HPDE6-E6E7 (cell line): ENCODE measurements at regions not wholly inside any gene's neighbourhood (a gene's known extent, or its start where the extent isn't known, plus 50 kb on each side); places are given as distances from the start of the nearest gene placed in this dataset.

ENCODE experiments used
- DNase-seq: peaks from one replicate; pipeline ENCODE4 v3.0.0; 2011; ENCODE audit warnings: missing footprints; ENCODE audit errors: extremely low spot score

DNA sequence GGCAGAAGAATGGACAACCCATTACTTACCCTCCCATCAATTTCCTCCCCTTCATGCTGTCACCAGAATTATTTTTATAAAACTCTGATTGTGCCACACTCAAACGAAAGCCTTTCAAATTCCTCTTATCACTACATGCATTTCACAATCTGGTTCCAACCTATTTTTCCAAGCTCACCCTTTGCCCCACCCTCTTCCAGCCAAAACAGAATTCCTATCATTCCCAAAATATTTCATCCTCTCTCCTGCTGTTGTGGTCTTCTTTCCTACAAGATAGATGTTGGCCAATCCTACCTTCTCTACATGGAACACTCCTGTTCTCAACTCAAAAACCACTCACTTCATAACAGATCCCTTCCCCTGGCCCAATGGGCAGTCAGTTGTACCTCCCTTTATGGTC lies 111.5 kb downstream of the ELAPOR2 start:
- no peak for DNase-seq

DNA sequence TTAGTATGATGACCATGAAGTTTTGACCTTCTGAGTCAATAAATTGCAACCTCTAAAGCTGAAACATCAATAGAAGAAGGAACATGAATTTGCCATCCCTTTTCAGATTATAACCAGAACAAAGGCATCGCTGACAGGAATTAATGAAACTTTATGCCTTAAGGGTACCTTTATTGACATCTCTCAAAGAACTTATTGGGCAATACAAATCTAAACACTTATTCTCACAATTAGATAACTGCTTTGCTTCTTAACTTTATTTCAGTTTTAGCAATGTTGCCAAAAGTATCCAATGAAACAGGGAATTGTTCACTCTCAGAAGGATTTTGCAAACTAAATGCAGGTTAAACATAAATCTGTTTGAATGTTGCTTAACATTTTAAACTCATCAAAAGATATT lies 116.0 kb downstream of the ELAPOR2 start:
- DNase-seq: no peak

DNA sequence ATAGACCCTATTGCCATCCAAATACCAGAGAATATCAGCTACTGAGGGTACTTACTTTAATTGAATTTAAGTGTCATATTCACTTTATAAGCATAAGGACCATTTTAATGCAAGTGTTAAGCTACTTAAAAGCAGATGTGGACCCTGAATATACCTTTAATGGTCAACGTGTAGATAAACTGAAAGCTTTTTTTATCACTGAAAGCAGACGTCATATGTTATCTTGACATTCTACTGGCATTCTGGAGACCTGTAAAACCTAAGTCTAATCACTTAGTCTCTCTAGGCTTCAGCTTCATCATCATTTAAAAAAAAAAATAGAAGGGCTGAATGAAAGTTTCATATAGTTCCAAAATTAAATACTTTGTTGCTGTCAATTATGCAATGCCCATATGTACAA lies 116.5 kb downstream of the ELAPOR2 start:
- DNase-seq: no peak

DNA sequence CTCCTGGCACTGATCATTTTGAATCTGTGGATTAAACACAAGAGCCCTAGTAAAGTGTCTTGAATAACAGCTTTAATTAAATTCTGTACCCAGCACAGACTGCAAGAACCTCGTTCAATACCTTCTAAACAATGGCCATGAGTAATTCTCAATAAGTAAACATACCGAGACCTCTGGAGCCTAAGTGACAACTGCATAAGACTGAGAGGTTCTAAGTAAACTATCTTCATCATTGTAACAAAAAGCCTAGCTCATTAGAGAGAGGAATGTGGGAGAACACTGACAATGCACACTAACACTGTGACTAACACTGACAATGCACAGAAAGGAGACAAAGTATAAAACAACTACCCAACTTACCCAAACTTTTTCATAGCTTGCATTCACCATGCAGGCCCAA lies 117.4 kb downstream of the ELAPOR2 start:
- DNase-seq: no peak

DNA sequence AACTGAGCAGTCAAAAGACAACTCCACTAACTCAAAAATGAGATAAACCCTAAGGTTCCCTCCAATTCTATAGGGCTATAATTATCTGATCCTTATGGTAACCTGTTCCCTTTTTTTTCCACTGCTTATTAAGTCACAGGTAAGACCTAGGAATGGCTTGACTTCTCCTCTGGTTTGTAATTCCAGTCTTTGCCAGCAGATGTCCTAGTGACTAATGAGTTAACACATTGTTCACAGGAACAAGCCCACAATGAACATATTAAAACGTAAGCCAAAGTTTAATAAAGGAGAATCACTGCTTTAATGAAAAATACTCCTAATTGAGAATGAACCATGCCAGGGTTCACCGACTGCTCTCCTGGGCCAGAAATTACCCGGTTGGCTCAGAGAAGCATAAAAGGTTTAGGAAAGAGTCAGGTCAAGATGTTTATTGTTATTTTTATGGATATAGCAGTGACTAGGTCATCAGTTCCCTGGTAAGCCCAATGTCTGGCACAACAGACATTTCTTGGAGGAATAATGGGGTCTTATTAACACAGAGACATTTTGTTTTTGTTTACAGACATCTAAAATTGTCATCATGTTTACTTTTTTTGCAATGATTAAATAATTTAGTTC lies 120.1 kb downstream of the ELAPOR2 start:
- peak; percentile 9 for DNase-seq

DNA sequence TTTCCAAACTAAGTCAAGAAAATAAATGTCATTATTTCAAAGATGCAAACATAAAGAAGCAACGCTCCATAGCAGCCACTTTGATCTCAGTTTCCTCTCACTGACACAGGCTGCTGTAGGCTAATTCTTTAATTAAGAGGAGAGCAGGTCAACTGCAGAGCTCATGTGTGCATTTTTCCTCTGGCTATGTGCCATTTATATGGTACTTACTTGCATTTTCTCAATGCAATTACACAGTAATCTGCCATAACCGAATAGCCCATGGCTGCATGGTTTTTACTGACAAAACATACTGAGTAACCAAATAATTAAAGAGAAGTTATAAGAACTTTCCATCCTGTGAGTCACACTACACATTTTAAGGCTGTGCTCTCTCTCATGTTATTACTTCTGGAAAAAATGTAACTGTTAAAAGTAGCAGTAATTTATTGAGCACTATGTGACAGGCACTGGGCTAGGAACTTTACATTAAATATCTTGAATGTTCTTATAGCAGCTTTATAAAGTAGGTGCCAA lies 122.0 kb downstream of the ELAPOR2 start:
- DNase-seq: no peak

DNA sequence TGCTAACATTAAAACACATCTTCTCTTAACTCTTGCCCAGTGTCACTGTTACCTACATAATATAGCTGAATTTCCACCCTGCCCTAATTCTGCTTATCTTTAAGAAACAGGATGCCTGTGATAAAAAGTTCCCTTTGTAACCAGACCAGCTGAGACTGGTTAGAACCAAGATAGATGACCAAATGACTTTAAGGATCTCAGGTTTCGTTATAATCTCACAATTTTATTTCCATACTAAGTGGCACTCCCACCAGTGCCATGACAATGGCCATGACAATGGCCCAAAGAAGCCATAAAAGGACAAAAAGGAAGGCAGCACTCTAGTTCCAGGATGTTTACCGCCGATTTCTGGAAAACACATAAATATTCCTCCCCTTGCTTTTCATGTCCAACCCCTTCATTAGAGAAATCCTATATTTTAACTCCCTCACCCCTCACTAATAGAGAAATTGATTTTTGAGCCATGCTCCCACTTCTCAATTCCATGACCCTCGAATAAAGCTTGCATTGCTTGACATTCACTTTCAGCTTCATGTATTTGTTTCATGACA lies 126.1 kb downstream of the ELAPOR2 start:
- DNase-seq: no peak

DNA sequence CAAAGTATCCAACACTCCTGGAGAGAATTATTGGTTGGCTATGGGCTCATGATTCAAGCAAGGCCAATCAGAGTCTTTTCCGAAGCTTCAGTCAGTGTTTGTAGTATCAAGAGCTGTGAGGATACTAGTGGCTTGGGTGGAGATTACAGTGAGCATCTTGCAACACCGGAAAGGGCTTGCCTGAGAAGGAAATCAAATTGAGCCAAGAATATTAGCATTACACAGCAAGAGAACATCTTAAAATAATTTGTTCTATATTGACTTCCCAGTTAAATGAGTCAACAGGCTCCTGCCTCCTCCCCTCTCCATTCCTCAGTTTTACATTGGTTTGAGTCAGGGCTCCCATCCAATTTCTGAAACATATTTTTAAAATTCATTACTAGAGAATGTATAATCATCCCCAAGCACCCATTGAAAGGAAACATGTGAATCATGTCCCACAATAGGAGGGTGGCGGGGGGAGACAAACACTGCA lies 127.4 kb downstream of the ELAPOR2 start:
- DNase-seq: no peak

DNA sequence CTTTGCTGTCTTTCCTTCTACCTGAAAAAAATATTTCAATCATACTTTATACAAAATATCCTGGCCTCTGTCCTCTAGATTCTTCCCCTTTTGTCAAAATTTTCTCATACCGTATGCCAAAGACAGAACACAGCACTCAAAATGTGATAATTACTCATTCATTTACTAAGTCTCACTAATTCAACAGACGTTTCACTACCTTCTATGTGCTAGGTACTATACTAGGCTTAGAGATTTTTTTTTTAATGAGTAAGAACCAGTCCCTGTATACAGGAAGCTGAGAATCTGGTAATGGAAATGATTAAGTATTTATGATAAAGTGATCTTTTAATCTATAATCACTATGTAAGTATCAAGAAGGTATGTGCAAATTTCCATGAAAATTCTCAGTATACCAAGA lies 128.0 kb downstream of the ELAPOR2 start:
- no peak for DNase-seq

DNA sequence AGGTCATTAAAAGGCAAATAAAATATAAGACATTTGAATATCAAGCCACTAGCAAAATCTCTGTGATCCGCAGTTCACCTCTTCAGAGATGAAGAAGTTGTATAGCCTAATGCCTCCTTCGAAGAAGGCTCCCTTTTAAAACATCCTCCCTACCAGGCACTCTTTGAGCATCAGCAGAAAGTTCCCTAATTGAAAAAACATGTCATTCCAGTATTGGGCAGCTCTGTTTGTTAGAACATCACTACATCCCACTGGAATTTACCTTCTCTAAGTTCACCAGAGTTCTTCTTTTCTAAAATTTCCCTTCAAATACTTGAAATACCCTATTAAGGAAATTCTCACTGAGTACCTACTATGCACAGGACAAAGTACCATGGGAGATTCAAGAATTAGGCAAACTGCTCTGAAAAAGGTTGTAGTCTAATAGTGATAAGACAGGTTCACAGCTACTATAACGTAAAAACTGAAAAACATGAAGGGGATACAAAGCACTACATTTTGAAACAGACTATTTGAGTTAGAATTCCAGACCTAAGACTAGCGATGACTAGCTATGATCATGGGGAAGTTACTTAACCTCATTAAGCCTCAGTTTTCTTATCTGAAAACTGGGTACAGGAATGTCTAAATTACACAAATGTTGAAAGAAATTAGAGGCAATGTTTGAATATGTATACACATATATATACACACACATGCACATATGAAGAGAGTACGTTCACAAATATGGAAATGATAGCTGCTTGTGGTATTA lies 128.7 kb downstream of the ELAPOR2 start:
- DNase-seq: no peak

DNA sequence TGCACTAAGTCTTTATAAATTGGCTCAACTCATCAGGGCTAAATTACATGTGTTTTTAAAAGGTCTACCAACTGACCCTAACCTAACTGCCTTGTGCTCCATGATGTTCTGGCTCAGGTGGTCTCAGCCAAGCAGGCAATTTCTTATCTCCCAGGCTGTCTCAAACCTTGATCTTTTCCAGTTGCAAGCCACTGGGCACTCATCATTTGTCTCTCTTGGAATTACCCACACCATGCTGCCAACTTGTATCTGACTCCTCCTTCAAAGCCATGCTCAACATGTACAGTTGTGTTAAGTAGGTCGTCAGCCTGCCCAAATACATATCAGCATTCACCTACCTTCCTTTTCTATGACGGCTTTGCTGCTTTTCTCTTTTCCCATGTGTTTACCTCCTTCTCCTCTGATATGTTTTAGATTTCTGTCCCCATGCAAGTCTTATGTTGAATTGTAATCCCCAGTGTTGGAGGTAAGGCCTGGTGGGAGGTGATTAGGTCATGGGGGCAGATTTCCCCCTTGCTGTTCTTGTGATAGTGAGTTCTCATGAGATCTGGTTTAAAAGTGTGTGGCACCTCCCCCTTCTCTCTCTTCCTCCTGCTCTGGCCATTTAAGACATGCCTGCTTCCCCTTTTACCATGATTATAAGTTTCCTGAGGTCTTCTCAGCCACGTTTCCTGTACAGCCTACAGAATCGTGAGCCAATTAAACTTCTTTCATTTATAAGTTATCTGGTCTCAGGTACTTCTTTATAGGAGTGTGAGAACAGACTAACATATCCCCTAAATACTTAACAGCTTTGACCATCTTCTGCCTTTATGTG lies 130.0 kb downstream of the ELAPOR2 start:
- no peak for DNase-seq

DNA sequence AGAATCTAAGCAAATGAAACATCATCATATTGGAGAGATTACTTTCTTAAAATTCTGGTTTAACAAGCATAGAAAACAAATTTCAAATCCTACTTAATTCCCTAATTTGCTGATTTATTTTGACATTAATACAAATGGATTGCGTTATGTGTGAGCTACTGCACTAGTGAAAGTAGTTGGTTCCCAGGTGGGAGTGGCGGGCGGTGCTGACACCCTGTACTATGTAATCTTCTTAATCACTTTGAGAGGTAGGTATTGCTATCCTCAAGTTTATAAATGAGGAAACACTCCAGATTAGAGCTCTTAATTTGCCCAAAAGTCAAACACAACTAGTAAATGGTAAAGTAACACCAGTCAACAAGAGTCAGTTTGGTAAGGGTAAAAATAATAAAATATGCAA lies 131.1 kb downstream of the ELAPOR2 start:
- DNase-seq: no peak

DNA sequence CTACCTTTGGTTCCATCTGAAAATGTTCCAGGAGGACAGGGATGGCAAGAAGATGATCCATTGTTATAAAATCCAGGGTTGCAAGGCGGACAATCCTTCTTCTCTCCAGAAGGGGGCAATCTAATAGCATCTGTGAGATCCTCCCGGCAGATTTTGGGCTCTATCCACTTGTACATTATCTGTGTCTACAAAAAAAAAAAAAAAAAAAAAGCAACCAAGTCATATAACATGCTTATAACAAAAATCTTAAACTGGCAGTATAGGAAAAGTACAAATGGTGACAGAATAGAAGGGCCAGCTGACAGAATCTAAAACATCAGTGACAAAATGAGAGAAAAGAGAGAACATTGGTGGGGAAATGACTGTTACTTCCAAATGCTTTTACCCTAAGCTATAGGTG lies 132.7 kb downstream of the ELAPOR2 start:
- DNase-seq: peak; percentile 14

DNA sequence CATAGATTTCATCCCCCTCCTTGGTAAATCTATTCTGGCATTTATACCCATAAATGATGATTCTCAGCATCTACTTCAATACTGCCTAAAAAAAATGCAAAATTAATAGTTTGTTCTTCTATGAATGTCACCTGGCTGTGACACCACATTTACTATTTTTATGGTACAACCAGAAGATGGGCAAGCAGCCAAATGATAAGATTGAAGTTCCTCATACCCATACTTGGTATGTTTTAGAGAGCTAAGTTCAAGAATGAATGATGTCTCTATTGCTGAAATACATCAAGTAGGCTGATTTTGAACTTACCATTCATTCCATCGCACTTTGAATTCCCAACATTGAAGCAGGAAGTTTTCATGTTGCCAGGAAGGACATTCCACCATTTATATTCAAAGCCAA lies 134.2 kb downstream of the ELAPOR2 start:
- no peak for DNase-seq

DNA sequence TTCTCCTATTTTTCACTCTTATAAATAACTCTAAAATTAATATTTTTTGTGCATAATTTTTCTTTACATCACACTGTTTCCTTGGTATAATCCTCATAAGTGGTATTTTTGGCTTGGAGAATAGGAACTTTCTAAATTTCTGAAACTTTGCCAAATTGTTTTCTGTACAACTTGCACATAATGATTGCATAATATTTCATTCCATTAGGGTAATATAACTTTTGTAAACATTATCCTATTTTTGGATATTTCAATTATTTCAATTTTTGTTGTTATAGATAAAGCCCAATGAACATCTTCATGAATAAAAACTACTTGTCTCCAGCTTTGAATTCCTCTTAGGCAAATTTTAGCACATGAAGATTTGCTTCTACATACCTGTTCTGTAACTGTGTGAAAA lies 135.9 kb downstream of the ELAPOR2 start:
- DNase-seq: no peak

DNA sequence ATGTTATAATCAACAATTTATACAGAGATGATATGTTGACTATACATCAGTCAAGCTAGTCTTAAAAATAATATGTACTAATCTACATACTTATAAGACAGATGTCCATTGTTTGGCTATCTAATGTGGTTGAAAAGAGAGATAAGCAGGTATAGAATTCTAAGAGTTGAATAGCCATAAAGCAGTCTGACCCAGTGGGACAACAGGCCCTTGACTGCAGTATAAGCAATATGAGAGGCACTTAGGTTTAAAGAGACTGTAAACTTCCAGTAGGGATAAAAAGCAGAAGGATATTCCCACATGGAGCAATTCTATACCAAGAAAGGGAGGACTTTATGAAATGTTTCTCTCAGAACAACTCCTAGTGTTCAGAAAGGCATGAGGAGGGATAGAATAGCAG lies 139.3 kb downstream of the ELAPOR2 start:
- DNase-seq: no peak

DNA sequence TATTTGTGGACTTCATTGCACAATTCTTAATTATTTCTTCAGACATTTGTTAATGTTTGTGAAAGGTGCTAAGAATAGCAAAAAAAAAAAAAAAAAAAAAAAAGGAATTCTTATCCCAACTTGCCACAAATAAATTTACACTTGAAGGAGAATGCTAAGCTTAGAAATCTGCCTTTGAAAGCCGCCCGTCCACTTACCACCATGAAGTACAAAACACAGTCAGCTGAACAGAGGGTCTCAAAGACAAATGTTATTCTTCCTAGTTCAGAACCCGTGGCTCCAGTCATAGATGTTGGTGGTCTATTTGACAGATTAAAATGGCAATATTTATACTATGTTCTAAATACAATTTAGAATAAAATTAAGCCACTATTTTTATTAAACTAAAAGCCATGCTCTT lies 141.2 kb downstream of the ELAPOR2 start:
- no peak for DNase-seq

DNA sequence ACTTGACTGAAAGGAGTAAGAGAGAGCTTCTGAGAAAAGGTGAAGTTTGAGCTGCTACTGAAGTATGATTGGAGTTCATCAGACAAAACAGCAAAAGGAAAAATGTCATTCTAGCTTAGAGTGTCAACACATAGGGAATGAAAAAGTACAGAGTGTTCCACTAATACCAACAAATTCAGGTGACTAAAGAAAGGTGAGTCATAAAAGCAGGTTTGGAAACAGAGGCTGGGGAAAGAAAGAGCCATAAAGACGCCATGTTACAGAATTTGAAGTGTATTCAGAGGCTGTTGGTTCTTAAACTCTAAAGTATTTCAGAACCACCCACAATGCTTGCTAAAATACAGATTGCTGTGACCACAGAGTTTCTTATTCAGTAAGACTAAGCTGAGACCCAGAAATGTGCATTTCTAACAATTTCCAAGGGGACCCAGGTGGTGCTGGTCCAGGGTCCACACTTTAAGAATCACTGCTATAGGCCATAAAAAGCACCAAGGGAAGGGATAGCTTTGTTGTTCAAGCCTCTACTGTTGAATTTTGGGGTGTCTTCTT lies 143.1 kb downstream of the ELAPOR2 start:
- DNase-seq: no peak

DNA sequence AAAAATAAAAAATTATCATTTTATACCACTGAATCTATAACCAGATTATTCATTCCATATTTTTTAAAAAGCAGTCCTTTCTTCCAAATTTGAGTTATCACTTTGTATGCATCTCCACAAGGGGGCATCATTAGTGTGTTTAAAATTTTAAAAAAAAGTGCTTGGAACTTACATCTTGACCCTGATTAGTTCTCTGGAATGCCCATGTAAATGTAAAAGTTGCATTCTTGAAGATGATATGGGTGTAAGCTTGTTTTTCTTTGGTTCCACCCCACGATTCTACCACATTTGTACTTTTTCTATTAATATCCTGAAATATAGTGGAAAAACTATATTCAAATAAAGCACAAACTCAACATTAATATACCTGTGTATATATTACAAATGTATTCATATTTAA lies 144.9 kb downstream of the ELAPOR2 start:
- no peak for DNase-seq
